ENCODE measurements at regions not wholly inside any gene's neighbourhood (a gene's known extent, or its start where the extent isn't known, plus 50 kb on each side); places are given as distances from the start of the nearest gene placed in this dataset.

- no peak for TF ChIP-seq CTCF (IDR thresholded peaks at IDR 0.05)
- no peak for TF ChIP-seq EP300 (IDR thresholded peaks at IDR 0.05)
- no peak for TF ChIP-seq POLR2A (IDR thresholded peaks at IDR 0.05)
- no peak for TF ChIP-seq POLR2AphosphoS5 (IDR thresholded peaks at IDR 0.05)
Observed at GRCh38 chr13:18943721-18944391, 237.8 kb downstream of the TUBA3C start.

All from gastroesophageal sphincter (tissue), 3 donors.